HepG2 (cell line): ENCODE measurements at regions not wholly inside any gene's neighbourhood (a gene's known extent, or its start where the extent isn't known, plus 50 kb on each side); places are given as distances from the start of the nearest gene placed in this dataset.

Experiments
- GABPA ChIP-seq, 2 experiments: IDR thresholded peaks; 2 replicates each; pipeline ENCODE4 v1.6.1; 2011 to 2016; ENCODE audit warnings: low read depth in 2 of 2, low read length in 1 of 2, missing biosample characterization in 1 of 2, missing genetic modification characterization in 1 of 2
- GATA4 ChIP-seq: sonication (generic); IDR thresholded peaks from 2 replicates; pipeline ENCODE4 v1.6.1; 2016; ENCODE audit warnings: antibody characterized with exemption, low read depth, borderline replicate concordance
- KDM3A ChIP-seq: IDR thresholded peaks from 2 replicates; pipeline ENCODE4 v1.6.1; 2018; ENCODE audit warnings: low read depth, missing compliant biosample characterization
- KDM6A ChIP-seq: IDR thresholded peaks from 2 replicates; pipeline ENCODE4 v1.6.1; 2016; ENCODE audit warnings: low read depth
- POLR2A ChIP-seq, 2 experiments: IDR thresholded peaks; 2 replicates each; pipeline ENCODE4 v1.6.1; 2011; ENCODE audit warnings: low read depth in 2 of 2, low read length in 2 of 2, mild to moderate bottlenecking in 1 of 2, moderate library complexity in 1 of 2; ENCODE audit not compliant: insufficient read depth in 1 of 2
- POLR2AphosphoS5 ChIP-seq: IDR thresholded peaks from 2 replicates; pipeline ENCODE4 v1.6.1; 2012; ENCODE audit warnings: low read depth, low read length
- RFX5 ChIP-seq: IDR thresholded peaks from 2 replicates; pipeline ENCODE4 v1.6.1; 2011; ENCODE audit warnings: low read depth, low read length, improper control_type of control experiment
- ZNF607 ChIP-seq: sonication (generic); formaldehyde crosslinking; IDR thresholded peaks from 2 replicates; pipeline ENCODE4 v1.5.1; 2020; ENCODE audit warnings: missing genetic modification reagents, mild to moderate bottlenecking, borderline replicate concordance
- ZNF629 ChIP-seq: sonication (generic); formaldehyde crosslinking; conservative IDR thresholded peaks from 2 replicates; pipeline ENCODE4 v1.5.0; 2020; ENCODE audit warnings: missing genetic modification reagents
- TF ChIP-seq, protein P1 (sequence below): sonication (generic); formaldehyde crosslinking; IDR thresholded peaks from 2 replicates; pipeline ENCODE4 v1.5.1; 2020; ENCODE audit warnings: missing genetic modification reagents, mild to moderate bottlenecking, borderline replicate concordance
- TF ChIP-seq, protein P2 (sequence below): sonication (generic); formaldehyde crosslinking; IDR thresholded peaks from 2 replicates; pipeline ENCODE4 v1.5.0; 2020; ENCODE audit warnings: mild to moderate bottlenecking, missing genetic modification reagents, moderate library complexity

DNA sequence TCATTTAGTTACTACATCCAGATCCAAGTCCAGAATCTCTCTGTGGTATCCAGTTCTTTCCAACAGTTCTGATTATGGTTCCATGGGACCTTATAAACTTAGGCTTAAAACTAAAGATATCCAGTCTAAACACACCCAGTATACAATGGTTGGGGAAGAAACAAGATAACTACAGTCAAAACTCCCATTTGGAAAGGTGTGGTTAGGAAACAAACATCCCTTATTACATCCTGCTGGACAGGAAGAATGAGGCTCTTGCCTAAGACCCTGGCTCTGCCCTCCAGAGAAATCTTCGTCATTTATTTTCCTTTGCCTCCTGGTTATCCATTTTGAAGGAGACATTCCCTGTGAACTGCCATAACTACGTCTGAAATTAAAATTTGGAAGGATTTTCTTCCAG lies 64.6 kb upstream of the EPB41L4A start:
- no peak for TF ChIP-seq POLR2A (IDR thresholded peaks at IDR 0.05; ENCODE audit: insufficient read depth in 1 of 2, low read depth in 2 of 2, low read length in 2 of 2)
- no peak for TF ChIP-seq KDM6A (CRISPR knock-in tag)
- no peak for TF ChIP-seq ZNF629
- TF ChIP-seq, protein P1, sequence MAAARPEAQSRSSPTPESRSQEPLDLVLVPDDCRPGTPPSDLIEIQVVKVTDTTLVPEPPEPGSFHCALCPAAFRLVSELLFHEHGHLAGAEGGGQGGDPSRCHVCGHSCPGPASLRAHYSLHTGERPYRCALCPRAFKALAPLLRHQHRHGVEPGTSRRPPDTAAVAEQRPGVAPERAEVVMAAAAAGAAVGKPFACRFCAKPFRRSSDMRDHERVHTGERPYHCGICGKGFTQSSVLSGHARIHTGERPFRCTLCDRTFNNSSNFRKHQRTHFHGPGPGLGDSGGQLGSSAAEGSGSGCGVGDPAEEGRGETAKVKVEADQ, result no peak
- TF ChIP-seq, protein P2, sequence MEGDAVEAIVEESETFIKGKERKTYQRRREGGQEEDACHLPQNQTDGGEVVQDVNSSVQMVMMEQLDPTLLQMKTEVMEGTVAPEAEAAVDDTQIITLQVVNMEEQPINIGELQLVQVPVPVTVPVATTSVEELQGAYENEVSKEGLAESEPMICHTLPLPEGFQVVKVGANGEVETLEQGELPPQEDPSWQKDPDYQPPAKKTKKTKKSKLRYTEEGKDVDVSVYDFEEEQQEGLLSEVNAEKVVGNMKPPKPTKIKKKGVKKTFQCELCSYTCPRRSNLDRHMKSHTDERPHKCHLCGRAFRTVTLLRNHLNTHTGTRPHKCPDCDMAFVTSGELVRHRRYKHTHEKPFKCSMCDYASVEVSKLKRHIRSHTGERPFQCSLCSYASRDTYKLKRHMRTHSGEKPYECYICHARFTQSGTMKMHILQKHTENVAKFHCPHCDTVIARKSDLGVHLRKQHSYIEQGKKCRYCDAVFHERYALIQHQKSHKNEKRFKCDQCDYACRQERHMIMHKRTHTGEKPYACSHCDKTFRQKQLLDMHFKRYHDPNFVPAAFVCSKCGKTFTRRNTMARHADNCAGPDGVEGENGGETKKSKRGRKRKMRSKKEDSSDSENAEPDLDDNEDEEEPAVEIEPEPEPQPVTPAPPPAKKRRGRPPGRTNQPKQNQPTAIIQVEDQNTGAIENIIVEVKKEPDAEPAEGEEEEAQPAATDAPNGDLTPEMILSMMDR (CRISPR knock-in tag), result no peak
- no peak for TF ChIP-seq KDM3A (CRISPR knock-in tag)
- TF ChIP-seq POLR2AphosphoS5, result no peak
- no peak for TF ChIP-seq GABPA (IDR thresholded peaks at IDR 0.05; ENCODE audit: low read depth, low read length)
- TF ChIP-seq GABPA (CRISPR knock-in tag; IDR thresholded peaks at IDR 0.05; ENCODE audit: low read depth), result no peak
- TF ChIP-seq GATA4, result no peak
- TF ChIP-seq ZNF607 (CRISPR knock-in tag), result no peak
- TF ChIP-seq RFX5, result no peak
